ENCODE measurements at regions not wholly inside any gene's neighbourhood (a gene's known extent, or its start where the extent isn't known, plus 50 kb on each side); places are given as distances from the start of the nearest gene placed in this dataset.

GRCh38 chr15:70597945-70598344 lies 165.4 kb downstream of the UACA start:
- TF ChIP-seq, protein P1, sequence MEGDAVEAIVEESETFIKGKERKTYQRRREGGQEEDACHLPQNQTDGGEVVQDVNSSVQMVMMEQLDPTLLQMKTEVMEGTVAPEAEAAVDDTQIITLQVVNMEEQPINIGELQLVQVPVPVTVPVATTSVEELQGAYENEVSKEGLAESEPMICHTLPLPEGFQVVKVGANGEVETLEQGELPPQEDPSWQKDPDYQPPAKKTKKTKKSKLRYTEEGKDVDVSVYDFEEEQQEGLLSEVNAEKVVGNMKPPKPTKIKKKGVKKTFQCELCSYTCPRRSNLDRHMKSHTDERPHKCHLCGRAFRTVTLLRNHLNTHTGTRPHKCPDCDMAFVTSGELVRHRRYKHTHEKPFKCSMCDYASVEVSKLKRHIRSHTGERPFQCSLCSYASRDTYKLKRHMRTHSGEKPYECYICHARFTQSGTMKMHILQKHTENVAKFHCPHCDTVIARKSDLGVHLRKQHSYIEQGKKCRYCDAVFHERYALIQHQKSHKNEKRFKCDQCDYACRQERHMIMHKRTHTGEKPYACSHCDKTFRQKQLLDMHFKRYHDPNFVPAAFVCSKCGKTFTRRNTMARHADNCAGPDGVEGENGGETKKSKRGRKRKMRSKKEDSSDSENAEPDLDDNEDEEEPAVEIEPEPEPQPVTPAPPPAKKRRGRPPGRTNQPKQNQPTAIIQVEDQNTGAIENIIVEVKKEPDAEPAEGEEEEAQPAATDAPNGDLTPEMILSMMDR (conservative IDR thresholded peaks at IDR 0.05; ENCODE audit: low read depth, low read length), result no peak
- TF ChIP-seq EZH2 (IDR thresholded peaks at IDR 0.05; ENCODE audit: borderline replicate concordance, low read depth, low read length, poor library complexity, severe bottlenecking), result no peak

All from A673 (cell line).